H9 (cell line): ENCODE measurements at regions not wholly inside any gene's neighbourhood (a gene's known extent, or its start where the extent isn't known, plus 50 kb on each side); places are given as distances from the start of the nearest gene placed in this dataset.

ENCODE experiments used
- DNase-seq: peaks from one replicate; pipeline ENCODE4 v3.0.0-alpha.2; 2017
- H2AFZ ChIP-seq: one replicate; pipeline ENCODE4 v1.6.1; 2013; ENCODE audit warnings: mild to moderate bottlenecking, low read length, control low read depth, moderate library complexity
- H2AK5ac ChIP-seq: 2 replicates; pipeline ENCODE4 v1.6.1; 2013; ENCODE audit warnings: low read length, control low read depth, mixed read lengths; ENCODE audit not compliant: insufficient read length
- H2BK120ac ChIP-seq: one replicate; pipeline ENCODE4 v1.6.1; 2013; ENCODE audit warnings: low read depth, mild to moderate bottlenecking, low read length, control low read depth, inconsistent platforms; ENCODE audit not compliant: poor library complexity, severe bottlenecking
- H2BK12ac ChIP-seq: 2 replicates; pipeline ENCODE4 v1.6.1; 2013; ENCODE audit warnings: low read length, control low read depth, mixed read lengths, low read depth; ENCODE audit not compliant: insufficient read length
- H2BK15ac ChIP-seq: 2 replicates; pipeline ENCODE4 v1.6.1; 2013; ENCODE audit warnings: low read depth, low read length, control low read depth
- H2BK20ac ChIP-seq: one replicate; pipeline ENCODE4 v1.6.1; 2013; ENCODE audit warnings: low read depth, mild to moderate bottlenecking, low read length, control low read depth, inconsistent platforms; ENCODE audit not compliant: poor library complexity, severe bottlenecking
- H2BK5ac ChIP-seq: 2 replicates; pipeline ENCODE4 v1.6.1; 2013; ENCODE audit warnings: low read length, control low read depth, mixed read lengths; ENCODE audit not compliant: insufficient read length
- H3K14ac ChIP-seq: 2 replicates; pipeline ENCODE4 v1.6.1; 2013; ENCODE audit warnings: low read length, control low read depth; ENCODE audit not compliant: insufficient read depth
- H3K18ac ChIP-seq: 2 replicates; pipeline ENCODE4 v1.6.1; 2013; ENCODE audit warnings: low read depth, mild to moderate bottlenecking, mixed read lengths, low read length, control low read depth; ENCODE audit not compliant: insufficient read length
- H3K23ac ChIP-seq: 2 replicates; pipeline ENCODE4 v1.6.1; 2013; ENCODE audit warnings: low read length, control low read depth, mixed read lengths, low read depth; ENCODE audit not compliant: insufficient read length
- H3K23me2 ChIP-seq: 2 replicates; pipeline ENCODE4 v1.6.1; 2013; ENCODE audit warnings: low read depth, mild to moderate bottlenecking, mixed read lengths, low read length, control low read depth; ENCODE audit not compliant: insufficient read length, poor library complexity, severe bottlenecking
- H3K27ac ChIP-seq: 2 replicates; pipeline ENCODE4 v1.5.1; 2013; ENCODE audit warnings: low read length, control low read depth, mixed read lengths, low read depth; ENCODE audit not compliant: insufficient read length
- H3K27me3 ChIP-seq: 2 replicates; pipeline ENCODE4 v1.6.1; 2013; ENCODE audit warnings: low read length, control low read depth, inconsistent platforms; ENCODE audit not compliant: insufficient read depth
- H3K4ac ChIP-seq: 2 replicates; pipeline ENCODE4 v1.6.1; 2013; ENCODE audit warnings: low read depth, mild to moderate bottlenecking, control low read depth, inconsistent platforms, low read length, moderate library complexity
- H3K4me1 ChIP-seq: 2 replicates; pipeline ENCODE4 v1.6.1; 2013; ENCODE audit warnings: low read length, control low read depth, inconsistent platforms; ENCODE audit not compliant: insufficient read depth
- H3K4me2 ChIP-seq: 2 replicates; pipeline ENCODE4 v1.6.1; 2013; ENCODE audit warnings: low read length, control low read depth, mixed read lengths; ENCODE audit not compliant: insufficient read length, insufficient read depth
- H3K56ac ChIP-seq: 2 replicates; pipeline ENCODE4 v1.6.1; 2013; ENCODE audit warnings: low read depth, mild to moderate bottlenecking, mixed read lengths, low read length, control low read depth; ENCODE audit not compliant: insufficient read length
- H3K79me1 ChIP-seq: 2 replicates; pipeline ENCODE4 v1.6.1; 2013; ENCODE audit warnings: low read depth, mild to moderate bottlenecking, moderate library complexity, low read length, control low read depth, inconsistent platforms; ENCODE audit not compliant: insufficient read depth, poor library complexity, severe bottlenecking
- H3K79me2 ChIP-seq: 2 replicates; pipeline ENCODE4 v1.6.1; 2013; ENCODE audit warnings: low read length, control low read depth, inconsistent platforms; ENCODE audit not compliant: insufficient read depth
- H3K9ac ChIP-seq: 2 replicates; pipeline ENCODE4 v1.6.1; 2013; ENCODE audit warnings: low read length, control low read depth, mixed read lengths; ENCODE audit not compliant: insufficient read length; ENCODE audit errors: extremely low read depth
- H3K9me3 ChIP-seq: one replicate; pipeline ENCODE4 v1.6.1; 2013; ENCODE audit warnings: low read depth, low read length, inconsistent platforms; ENCODE audit not compliant: control insufficient read depth
- H3T11ph ChIP-seq: one replicate; pipeline ENCODE4 v1.6.1; 2013; ENCODE audit warnings: mild to moderate bottlenecking, low read length, control low read depth, inconsistent platforms
- H4K20me1 ChIP-seq: one replicate; pipeline ENCODE4 v1.6.1; 2013; ENCODE audit not compliant: control insufficient read depth, insufficient read length, insufficient read depth
- H4K5ac ChIP-seq: 2 replicates; pipeline ENCODE4 v1.6.1; 2013; ENCODE audit warnings: low read depth, mild to moderate bottlenecking, mixed read lengths, low read length, control low read depth; ENCODE audit not compliant: insufficient read length
- H4K8ac ChIP-seq: replicated peaks from 2 replicates; pipeline ENCODE4 v1.6.1; 2013; ENCODE audit warnings: low read length, control low read depth, mixed read lengths, low read depth; ENCODE audit not compliant: insufficient read length
- H4K91ac ChIP-seq: 2 replicates; pipeline ENCODE4 v1.6.1; 2013; ENCODE audit warnings: low read depth, mild to moderate bottlenecking, moderate library complexity, mixed read lengths, low read length, control low read depth; ENCODE audit not compliant: insufficient read length
- H3K27ac Mint-ChIP-seq, 3 experiments: 2 replicates in 2 of 3; 3 replicates in 1 of 3; pipeline ENCODE4 v1.8.0; 2020 to 2021; ENCODE audit warnings: mixed read lengths in 3 of 3, mild to moderate bottlenecking in 1 of 3, moderate library complexity in 1 of 3
- H3K27me3 Mint-ChIP-seq: 2 replicates; pipeline ENCODE4 v1.8.0; 2021; ENCODE audit warnings: low read depth, mild to moderate bottlenecking, moderate library complexity, mixed read lengths
- H3K36me3 Mint-ChIP-seq, 3 experiments: 2 replicates in 2 of 3; 3 replicates in 1 of 3; pipeline ENCODE4 v1.8.0; 2020 to 2021; ENCODE audit warnings: low read depth in 3 of 3, mixed read lengths in 3 of 3; ENCODE audit not compliant: insufficient read depth in 1 of 3
- H3K4me1 Mint-ChIP-seq, 2 experiments: 2 replicates each; pipeline ENCODE4 v1.8.0; 2020; ENCODE audit warnings: mixed read lengths in 2 of 2
- H3K4me3 Mint-ChIP-seq, 2 experiments: 2 replicates in 1 of 2; 3 replicates in 1 of 2; pipeline ENCODE4 v1.8.0; 2020 to 2021; ENCODE audit warnings: mild to moderate bottlenecking in 2 of 2, mixed read lengths in 2 of 2, moderate library complexity in 1 of 2
- H3K9me3 Mint-ChIP-seq, 2 experiments: 2 replicates in 1 of 2; 3 replicates in 1 of 2; pipeline ENCODE4 v1.8.0; 2020; ENCODE audit warnings: mild to moderate bottlenecking in 2 of 2, mixed read lengths in 2 of 2, moderate library complexity in 1 of 2
- CTCF ChIP-seq: fragments of 200-600 bp; sonication (generic); conservative IDR thresholded peaks from 3 replicates; pipeline ENCODE4 v1.8.0; 2021; ENCODE audit warnings: antibody characterized with exemption, mild to moderate bottlenecking
- WGBS: extraction: QIAGEN DNeasy Blood & Tissue Kit; methylation state at CpG from one replicate; pipeline ENCODE4 v1.1.7; 2013; ENCODE audit warnings: missing lambda C conversion rate, low lambda C conversion rate, mixed read lengths; ENCODE audit not compliant: insufficient read length; ENCODE audit errors: extremely low coverage; 5-methylcytosine and 5-hydroxymethylcytosine counted together

DNA sequence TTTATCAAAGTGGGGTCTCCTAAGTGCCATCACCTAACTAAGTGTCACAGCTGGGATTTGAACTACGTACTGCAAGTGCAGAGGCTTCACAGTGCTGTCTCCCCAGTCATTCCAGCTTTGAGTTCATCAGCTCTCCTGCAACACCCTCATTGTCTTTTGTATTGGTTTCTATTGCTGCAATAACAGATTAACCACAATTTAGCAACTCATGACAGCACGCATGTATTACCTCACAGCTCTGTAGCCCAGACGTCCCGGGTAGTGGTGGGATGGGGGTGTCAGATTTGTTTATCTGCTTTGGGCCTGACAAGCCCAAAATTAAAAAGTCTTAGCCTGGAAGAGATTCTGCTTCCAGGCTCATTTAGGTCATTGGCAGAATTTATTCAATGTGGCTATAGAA lies 220.5 kb upstream of the LRRN1 start:
- H3K9ac ChIP-seq, result no peak overlapping the region
- peaks cover 2% of the 10 kb centered on the region; the same call in 1 of the 2 replicates for H3K27me3 Mint-ChIP-seq
- H4K5ac ChIP-seq, result no peak overlapping the region
- H3K23ac ChIP-seq, result no peak overlapping the region
- H3K27ac ChIP-seq, result no peak overlapping the region
- no peaks in the 10 kb centered on the region for H3K4me1 Mint-ChIP-seq
- H2BK12ac ChIP-seq, result no peak overlapping the region
- H3K23me2 ChIP-seq, result no peaks in the 10 kb centered on the region
- no peak overlapping the region for H2BK5ac ChIP-seq
- H3T11ph ChIP-seq, result no peak overlapping the region
- no peak overlapping the region for H2AK5ac ChIP-seq
- no peak overlapping the region for H3K27ac Mint-ChIP-seq
- H3K79me1 ChIP-seq, result no peaks in the 10 kb centered on the region
- H3K9me3 Mint-ChIP-seq, result no peaks in the 10 kb centered on the region
- no peak overlapping the region for H3K4me3 Mint-ChIP-seq
- H3K56ac ChIP-seq, result no peak overlapping the region
- no CpG with 5 or more reads among the region's 4 CpGs for WGBS
- H2BK120ac ChIP-seq, result no peak overlapping the region
- no peak overlapping the region for H2BK20ac ChIP-seq
- H4K8ac ChIP-seq, result no peak overlapping the region
- H2AFZ ChIP-seq, result no peak overlapping the region
- H3K18ac ChIP-seq, result no peak overlapping the region
- H4K20me1 ChIP-seq, result no peaks in the 10 kb centered on the region
- no peak overlapping the region for H4K91ac ChIP-seq
- H3K79me2 ChIP-seq, result no peaks in the 10 kb centered on the region
- no peak for TF ChIP-seq CTCF
- H3K4me1 ChIP-seq, result no peaks in the 10 kb centered on the region
- no peak overlapping the region for H3K14ac ChIP-seq
- DNase-seq, result no peak
- no peaks in the 10 kb centered on the region for H3K27me3 ChIP-seq
- no peak overlapping the region for H2BK15ac ChIP-seq
- H3K36me3 Mint-ChIP-seq, result no peaks in the 10 kb centered on the region
- no peak overlapping the region for H3K4me2 ChIP-seq
- no peaks in the 10 kb centered on the region for H3K9me3 ChIP-seq
- H3K4ac ChIP-seq, result no peak overlapping the region
